Vagina (tissue), 2 donors: ENCODE measurements at regions not wholly inside any gene's neighbourhood (a gene's known extent, or its start where the extent isn't known, plus 50 kb on each side); places are given as distances from the start of the nearest gene placed in this dataset.
A peak's percentile ranks its signal among the peaks of the same experiment; 100 is the strongest.

Experiments used
- DNase-seq, 2 donors: peaks; one replicate each; pipeline ENCODE4 v3.0.0-alpha.2; 2017; ENCODE audit errors: extremely low spot score in 2 of 2
- H3K27ac ChIP-seq: fragments of 200-600 bp; sonication (generic); one replicate; pipeline ENCODE4 v1.5.1; 2019
- H3K27me3 ChIP-seq: fragments of 200-600 bp; sonication (generic); one replicate; pipeline ENCODE4 v1.5.1; 2019
- H3K36me3 ChIP-seq, 2 donors: fragments of 200-600 bp; sonication (generic); one replicate each; pipeline ENCODE4 v1.5.1; 2017 to 2019
- H3K4me1 ChIP-seq: fragments of 200-600 bp; sonication (generic); one replicate; pipeline ENCODE4 v1.5.1; 2019
- H3K4me3 ChIP-seq, 2 donors: fragments of 200-600 bp; sonication (generic); 1 replicate in 1 of 2; 2 replicates in 1 of 2; pipeline ENCODE4 v1.5.1; 2016 to 2019
- H3K9me3 ChIP-seq: fragments of 200-600 bp; sonication (generic); one replicate; pipeline ENCODE4 v1.5.1; 2019
- POLR2A ChIP-seq, 2 donors: fragments of 450-650 bp; IDR thresholded peaks; one replicate each; pipeline ENCODE4 v1.6.1; 2017; ENCODE audit warnings: antibody characterized with exemption in 2 of 2, mild to moderate bottlenecking in 2 of 2, moderate library complexity in 2 of 2
- POLR2AphosphoS5 ChIP-seq, 2 donors: sonication (generic); formaldehyde crosslinking; IDR thresholded peaks; one replicate each; pipeline ENCODE4 v1.9.0; 2017; ENCODE audit warnings: antibody characterized with exemption in 2 of 2, mild to moderate bottlenecking in 2 of 2, low read depth in 1 of 2; ENCODE audit not compliant: insufficient read depth in 1 of 2
- intact Hi-C: fragments of 100-400 bp; cut with DNase I; formaldehyde crosslinking; loops from one replicate; pipeline ENCODE4 v1.15.1; 2023
- TF ChIP-seq, protein P1 (sequence below), 3 experiments: fragments of 450-650 bp in 2 of 3; fragments of 200-600 bp in 1 of 3; sonication (generic) in 1 of 3; IDR thresholded peaks; one replicate each; pipeline ENCODE4 v1.5.1; 2017 to 2019; ENCODE audit warnings: antibody characterized with exemption in 3 of 3, mild to moderate bottlenecking in 2 of 3, moderate library complexity in 2 of 3

DNA sequence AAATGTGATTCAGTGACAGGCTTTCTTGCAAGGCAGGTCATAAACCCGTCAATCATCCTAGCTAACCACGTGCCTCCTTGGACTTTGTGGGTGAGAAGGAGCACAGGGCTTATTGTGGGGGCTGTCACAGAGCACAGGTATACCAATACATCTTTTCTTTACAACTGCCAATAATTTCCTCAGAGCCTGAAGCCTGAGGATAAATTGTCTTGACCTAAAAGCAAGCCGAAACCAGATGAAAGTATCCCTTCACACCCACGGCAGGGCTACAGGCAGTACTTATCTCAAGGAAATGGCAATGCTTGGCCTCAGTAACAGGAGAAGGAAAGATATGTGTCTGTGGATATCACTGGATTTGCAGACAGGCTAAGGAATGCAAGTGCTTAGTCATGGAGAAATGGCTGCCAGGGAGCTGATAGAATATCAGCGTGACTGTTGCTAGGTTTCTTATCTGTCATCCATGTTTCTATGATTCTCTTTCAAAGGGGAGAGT lies 90.3 kb upstream of the ZNF366 start:
- intact Hi-C loops, result no loop called here
- TF ChIP-seq POLR2AphosphoS5 (IDR thresholded peaks at IDR 0.05; ENCODE audit: insufficient read depth in 1 of 2, low read depth in 1 of 2) (no peak), POLR2A (IDR thresholded peaks at IDR 0.05) (no peak)
- TF ChIP-seq, protein P1, sequence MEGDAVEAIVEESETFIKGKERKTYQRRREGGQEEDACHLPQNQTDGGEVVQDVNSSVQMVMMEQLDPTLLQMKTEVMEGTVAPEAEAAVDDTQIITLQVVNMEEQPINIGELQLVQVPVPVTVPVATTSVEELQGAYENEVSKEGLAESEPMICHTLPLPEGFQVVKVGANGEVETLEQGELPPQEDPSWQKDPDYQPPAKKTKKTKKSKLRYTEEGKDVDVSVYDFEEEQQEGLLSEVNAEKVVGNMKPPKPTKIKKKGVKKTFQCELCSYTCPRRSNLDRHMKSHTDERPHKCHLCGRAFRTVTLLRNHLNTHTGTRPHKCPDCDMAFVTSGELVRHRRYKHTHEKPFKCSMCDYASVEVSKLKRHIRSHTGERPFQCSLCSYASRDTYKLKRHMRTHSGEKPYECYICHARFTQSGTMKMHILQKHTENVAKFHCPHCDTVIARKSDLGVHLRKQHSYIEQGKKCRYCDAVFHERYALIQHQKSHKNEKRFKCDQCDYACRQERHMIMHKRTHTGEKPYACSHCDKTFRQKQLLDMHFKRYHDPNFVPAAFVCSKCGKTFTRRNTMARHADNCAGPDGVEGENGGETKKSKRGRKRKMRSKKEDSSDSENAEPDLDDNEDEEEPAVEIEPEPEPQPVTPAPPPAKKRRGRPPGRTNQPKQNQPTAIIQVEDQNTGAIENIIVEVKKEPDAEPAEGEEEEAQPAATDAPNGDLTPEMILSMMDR (IDR thresholded peaks at IDR 0.05), result no peak
- Histone ChIP-seq H3K4me1 (peaks cover 42% of the 10 kb centered on the region), H3K36me3 (no peaks in the 10 kb centered on the region), H3K27me3 (no peaks in the 10 kb centered on the region), H3K4me3 (no peak overlapping the region), H3K9me3 (no peaks in the 10 kb centered on the region), H3K27ac (peak overlapping the region; percentile 15)
- DNase-seq, result no peak

DNA sequence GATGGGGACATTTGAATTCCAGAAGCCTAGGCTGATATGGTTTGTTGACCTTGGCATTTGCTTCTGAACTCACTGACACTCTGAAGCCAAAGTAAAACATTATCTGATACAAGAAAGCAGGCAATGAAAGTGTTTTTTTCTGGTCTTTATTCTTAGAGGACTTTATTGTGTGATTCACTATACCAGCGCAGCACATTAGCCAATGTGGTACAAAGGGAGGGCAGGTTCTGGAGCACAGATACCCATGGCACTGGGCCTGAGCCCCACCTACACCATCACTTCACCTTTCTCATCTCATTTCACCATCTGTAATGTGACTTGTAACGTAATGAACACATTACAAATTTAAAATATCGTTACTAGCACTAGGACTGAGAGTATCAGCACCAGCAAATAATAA lies 89.7 kb upstream of the ZNF366 start:
- Histone ChIP-seq H3K4me3 (no peak overlapping the region), H3K27ac (peak overlapping the region; percentile 15), H3K9me3 (no peaks in the 10 kb centered on the region), H3K27me3 (no peaks in the 10 kb centered on the region), H3K36me3 (no peaks in the 10 kb centered on the region), H3K4me1 (peaks cover 41% of the 10 kb centered on the region)
- TF ChIP-seq POLR2AphosphoS5 (IDR thresholded peaks at IDR 0.05; ENCODE audit: insufficient read depth in 1 of 2, low read depth in 1 of 2), result no peak
- no peak for TF ChIP-seq POLR2A (IDR thresholded peaks at IDR 0.05)
- TF ChIP-seq, protein P1 (IDR thresholded peaks at IDR 0.05), result no peak
- DNase-seq, result no peak
- intact Hi-C loops, result no loop called here

DNA sequence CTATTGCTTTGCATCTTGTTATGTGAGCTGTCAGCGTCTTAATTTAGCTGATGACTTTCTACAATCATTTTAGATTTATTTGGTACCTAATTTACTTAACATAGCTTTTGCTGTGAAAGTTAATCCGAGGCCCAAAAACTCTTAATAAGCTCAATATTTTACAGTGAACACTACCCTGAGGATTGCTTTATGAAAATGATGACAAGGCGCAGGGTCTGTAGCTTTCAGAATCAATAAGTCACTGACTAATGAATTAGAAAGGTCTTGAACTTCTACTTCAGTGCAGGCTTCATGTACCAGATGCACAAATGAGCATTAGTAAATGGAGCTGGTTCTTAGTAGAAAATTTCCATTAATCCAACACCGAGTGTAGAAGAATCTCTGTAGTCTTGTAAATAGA lies 81.4 kb upstream of the ZNF366 start:
- H3K36me3 ChIP-seq, result no peaks in the 10 kb centered on the region
- no peak for DNase-seq
- H3K4me1 ChIP-seq, result no peaks in the 10 kb centered on the region
- H3K27ac ChIP-seq, result no peak overlapping the region
- intact Hi-C loops, result no loop called here
- TF ChIP-seq, protein P1 (IDR thresholded peaks at IDR 0.05), result no peak
- no peak for TF ChIP-seq POLR2A (IDR thresholded peaks at IDR 0.05)
- no peak for TF ChIP-seq POLR2AphosphoS5 (IDR thresholded peaks at IDR 0.05; ENCODE audit: insufficient read depth in 1 of 2, low read depth in 1 of 2)
- no peaks in the 10 kb centered on the region for H3K27me3 ChIP-seq
- no peaks in the 10 kb centered on the region for H3K9me3 ChIP-seq
- H3K4me3 ChIP-seq, result no peak overlapping the region

DNA sequence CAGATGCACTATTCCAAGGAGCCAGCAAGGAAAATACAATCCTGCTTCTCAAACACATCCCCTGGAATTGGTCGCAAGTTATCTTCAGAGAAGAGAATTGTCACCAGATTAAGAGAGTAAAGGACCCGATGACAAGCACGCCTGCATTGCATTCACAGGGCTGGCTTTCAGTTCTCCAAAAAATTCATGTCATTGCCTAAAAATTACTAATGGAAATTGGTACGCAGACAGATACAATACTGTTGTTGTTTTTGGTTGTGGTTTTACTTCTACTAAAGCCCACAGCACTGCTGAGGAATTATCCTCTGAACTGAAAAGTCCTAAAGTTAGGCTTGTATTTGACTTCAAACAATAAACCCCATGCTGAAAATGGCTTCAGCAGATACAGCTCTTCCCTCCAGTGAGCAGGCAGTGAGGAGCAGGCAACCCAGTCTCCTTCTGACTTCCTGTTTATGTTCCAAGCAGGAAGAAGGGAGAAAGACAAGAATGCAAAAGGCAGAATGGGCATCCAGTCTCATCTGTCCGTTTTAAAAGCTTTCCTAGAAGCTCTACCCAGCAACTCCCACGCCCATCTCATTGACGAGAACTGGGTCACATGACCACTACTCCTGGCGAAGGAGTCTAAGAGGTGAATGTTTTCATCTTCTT lies 80.6 kb upstream of the ZNF366 start:
- Histone ChIP-seq H3K36me3 (no peaks in the 10 kb centered on the region), H3K27ac (no peak overlapping the region), H3K4me1 (no peaks in the 10 kb centered on the region), H3K9me3 (no peaks in the 10 kb centered on the region), H3K4me3 (no peak overlapping the region), H3K27me3 (no peaks in the 10 kb centered on the region)
- DNase-seq, result no peak
- intact Hi-C loops, result no loop called here
- TF ChIP-seq, protein P1 (IDR thresholded peaks at IDR 0.05), result no peak
- TF ChIP-seq POLR2A (IDR thresholded peaks at IDR 0.05) (no peak), POLR2AphosphoS5 (IDR thresholded peaks at IDR 0.05; ENCODE audit: insufficient read depth in 1 of 2, low read depth in 1 of 2) (no peak)

DNA sequence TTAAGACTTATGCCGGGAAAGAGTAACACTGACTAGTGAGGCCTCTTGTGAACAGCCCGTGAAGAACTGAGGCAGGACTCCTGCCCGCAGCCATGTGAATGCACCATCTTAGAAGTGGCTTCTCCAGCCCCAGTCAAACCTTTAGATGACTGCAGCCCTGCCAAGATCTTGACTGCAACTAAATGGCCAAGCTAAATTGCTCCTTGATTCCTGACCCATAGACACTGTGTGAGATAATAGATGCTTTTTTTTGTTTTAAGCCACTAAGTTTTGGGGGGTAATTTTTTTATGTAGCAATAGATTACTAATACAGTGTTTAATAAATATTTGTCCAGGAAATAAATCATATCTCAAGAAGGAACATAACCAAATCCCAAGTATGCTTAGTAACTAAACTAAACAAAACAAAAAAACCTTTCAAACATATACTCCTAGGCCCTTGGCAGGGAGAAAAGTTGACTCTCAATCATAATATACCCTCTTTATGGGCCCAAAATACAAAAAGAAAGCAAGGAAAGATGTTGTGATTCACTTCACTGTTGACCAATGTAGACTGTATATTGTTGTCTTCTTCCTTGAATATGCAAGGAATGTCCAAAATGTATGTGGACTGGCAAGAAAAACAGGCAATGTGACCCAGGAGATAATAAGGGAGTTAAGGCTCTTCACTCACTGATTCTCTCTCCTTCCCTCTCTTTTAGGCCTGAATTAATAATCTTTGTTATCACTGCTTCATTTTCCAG lies 79.7 kb upstream of the ZNF366 start:
- H3K4me1 ChIP-seq, result no peaks in the 10 kb centered on the region
- H3K27me3 ChIP-seq, result no peaks in the 10 kb centered on the region
- H3K27ac ChIP-seq, result no peak overlapping the region
- no peaks in the 10 kb centered on the region for H3K36me3 ChIP-seq
- no peaks in the 10 kb centered on the region for H3K9me3 ChIP-seq
- no peak overlapping the region for H3K4me3 ChIP-seq
- TF ChIP-seq POLR2A (IDR thresholded peaks at IDR 0.05), result no peak
- DNase-seq, result no peak
- intact Hi-C loops, result no loop called here
